SH-SY5Y (cell line): ENCODE measurements at regions not wholly inside any gene's neighbourhood (a gene's known extent, or its start where the extent isn't known, plus 50 kb on each side); places are given as distances from the start of the nearest gene placed in this dataset.

Experiments used
- GATA2 ChIP-seq: IDR thresholded peaks from 2 replicates; pipeline ENCODE4 v1.6.1; 2011; ENCODE audit warnings: mild to moderate bottlenecking, low read depth, low read length
- GATA3 ChIP-seq: IDR thresholded peaks from 2 replicates; pipeline ENCODE4 v1.6.1; 2011; ENCODE audit warnings: low read depth, mild to moderate bottlenecking, low read length, moderate library complexity

- TF ChIP-seq GATA3 (no peak), GATA2 (no peak)
Observed at GRCh38 chr12:64938179-64938578, 113.7 kb downstream of the TBC1D30 start.
